ENCODE measurements at regions not wholly inside any gene's neighbourhood (a gene's known extent, or its start where the extent isn't known, plus 50 kb on each side); places are given as distances from the start of the nearest gene placed in this dataset.

- H3K27ac ChIP-seq (ENCODE audit: low read depth, low read length): no peak overlapping the region
- H3K4ac ChIP-seq (ENCODE audit: low read depth, low read length): no peak overlapping the region
- H3K36me3 ChIP-seq (ENCODE audit: control insufficient read depth, insufficient read depth, low read length): no peaks in the 10 kb centered on the region
- H3K23ac ChIP-seq (ENCODE audit: low read length): no peak overlapping the region
- no peak overlapping the region for H3K9ac ChIP-seq (ENCODE audit: low read length)
- H4K8ac ChIP-seq (ENCODE audit: low read depth, low read length): no peak overlapping the region
- H3K56ac ChIP-seq (ENCODE audit: low read length): no peak overlapping the region
- peaks cover 2% of the 10 kb centered on the region for H3K4me1 ChIP-seq (ENCODE audit: control insufficient read depth, low read depth, low read length)
- no peak for DNase-seq
- H3K79me2 ChIP-seq (ENCODE audit: control insufficient read depth, insufficient read depth, low read length): no peaks in the 10 kb centered on the region
- no peak overlapping the region for H4K5ac ChIP-seq (ENCODE audit: low read length)
- no peak overlapping the region for H2BK5ac ChIP-seq (ENCODE audit: low read length)
- H3K27me3 ChIP-seq (ENCODE audit: insufficient read depth, low read length, poor library complexity): no peaks in the 10 kb centered on the region
- no peak overlapping the region for H2BK120ac ChIP-seq (ENCODE audit: low read depth, low read length)
- no peak overlapping the region for H2AK5ac ChIP-seq (ENCODE audit: low read length)
- no peak overlapping the region for H3K4me3 ChIP-seq (ENCODE audit: low read length)
- H2BK15ac ChIP-seq (replicated peaks; ENCODE audit: low read depth): no peak overlapping the region
- WGBS (ENCODE audit: extremely low coverage, insufficient coverage, low lambda C conversion rate): no CpG with 5 or more reads among the region's 8 CpGs
- no peaks in the 10 kb centered on the region for H3K79me1 ChIP-seq (ENCODE audit: low read length)
- H3K18ac ChIP-seq (ENCODE audit: low read length): no peak overlapping the region
- no peak overlapping the region for H3K4me2 ChIP-seq (ENCODE audit: low read length)
Measured at GRCh38 chr5:68395302-68395701, 179.7 kb downstream of the PIK3R1 start.

GRCh38 chr5:68395926-68396511 lies 180.5 kb downstream of the PIK3R1 start:
- Histone ChIP-seq H4K8ac (ENCODE audit: low read depth, low read length) (no peak overlapping the region), H2AK5ac (ENCODE audit: low read length) (no peak overlapping the region), H3K23ac (ENCODE audit: low read length) (no peak overlapping the region), H2BK120ac (ENCODE audit: low read depth, low read length) (no peak overlapping the region), H3K4me1 (ENCODE audit: control insufficient read depth, low read depth, low read length) (peaks cover 2% of the 10 kb centered on the region), H3K4me3 (ENCODE audit: low read length) (no peak overlapping the region), H3K56ac (ENCODE audit: low read length) (no peak overlapping the region), H3K18ac (ENCODE audit: low read length) (no peak overlapping the region), H3K36me3 (ENCODE audit: control insufficient read depth, insufficient read depth, low read length) (no peaks in the 10 kb centered on the region), H3K79me1 (ENCODE audit: low read length) (no peaks in the 10 kb centered on the region), H4K5ac (ENCODE audit: low read length) (no peak overlapping the region), H3K9ac (ENCODE audit: low read length) (no peak overlapping the region), H2BK15ac (replicated peaks; ENCODE audit: low read depth) (no peak overlapping the region), H3K4ac (ENCODE audit: low read depth, low read length) (no peak overlapping the region), H3K27ac (ENCODE audit: low read depth, low read length) (no peak overlapping the region), H2BK5ac (ENCODE audit: low read length) (no peak overlapping the region), H3K4me2 (ENCODE audit: low read length) (no peak overlapping the region), H3K79me2 (ENCODE audit: control insufficient read depth, insufficient read depth, low read length) (no peaks in the 10 kb centered on the region), H3K27me3 (ENCODE audit: insufficient read depth, low read length, poor library complexity) (no peaks in the 10 kb centered on the region)
- DNase-seq: no peak
- WGBS (ENCODE audit: extremely low coverage, insufficient coverage, low lambda C conversion rate): no CpG with 5 or more reads among the region's 2 CpGs

GRCh38 chr5:68396722-68397121 lies 181.2 kb downstream of the PIK3R1 start:
- Histone ChIP-seq H3K4ac (ENCODE audit: low read depth, low read length) (no peak overlapping the region), H3K79me1 (ENCODE audit: low read length) (no peaks in the 10 kb centered on the region), H3K56ac (ENCODE audit: low read length) (no peak overlapping the region), H3K9ac (ENCODE audit: low read length) (no peak overlapping the region), H3K4me1 (ENCODE audit: control insufficient read depth, low read depth, low read length) (peaks cover 2% of the 10 kb centered on the region), H4K8ac (ENCODE audit: low read depth, low read length) (no peak overlapping the region), H3K79me2 (ENCODE audit: control insufficient read depth, insufficient read depth, low read length) (no peaks in the 10 kb centered on the region), H3K36me3 (ENCODE audit: control insufficient read depth, insufficient read depth, low read length) (no peaks in the 10 kb centered on the region), H3K4me2 (ENCODE audit: low read length) (no peak overlapping the region), H2BK15ac (replicated peaks; ENCODE audit: low read depth) (no peak overlapping the region), H2BK5ac (ENCODE audit: low read length) (no peak overlapping the region), H3K27me3 (ENCODE audit: insufficient read depth, low read length, poor library complexity) (no peaks in the 10 kb centered on the region), H2BK120ac (ENCODE audit: low read depth, low read length) (no peak overlapping the region), H4K5ac (ENCODE audit: low read length) (no peak overlapping the region), H3K23ac (ENCODE audit: low read length) (no peak overlapping the region), H3K18ac (ENCODE audit: low read length) (no peak overlapping the region), H3K4me3 (ENCODE audit: low read length) (no peak overlapping the region), H3K27ac (ENCODE audit: low read depth, low read length) (no peak overlapping the region), H2AK5ac (ENCODE audit: low read length) (no peak overlapping the region)
- no peak for DNase-seq
- WGBS (ENCODE audit: extremely low coverage, insufficient coverage, low lambda C conversion rate): no CpG with 5 or more reads among the region's 4 CpGs

GRCh38 chr5:68398146-68398812 lies 182.7 kb downstream of the PIK3R1 start:
- H3K23ac ChIP-seq (ENCODE audit: low read length): no peak overlapping the region
- no peak overlapping the region for H3K56ac ChIP-seq (ENCODE audit: low read length)
- no peak overlapping the region for H3K18ac ChIP-seq (ENCODE audit: low read length)
- H3K27me3 ChIP-seq (ENCODE audit: insufficient read depth, low read length, poor library complexity): no peaks in the 10 kb centered on the region
- WGBS (ENCODE audit: extremely low coverage, insufficient coverage, low lambda C conversion rate): no CpG with 5 or more reads among the region's 1 CpG
- no peak overlapping the region for H2AK5ac ChIP-seq (ENCODE audit: low read length)
- DNase-seq: no peak
- no peaks in the 10 kb centered on the region for H3K36me3 ChIP-seq (ENCODE audit: control insufficient read depth, insufficient read depth, low read length)
- H3K4me1 ChIP-seq (ENCODE audit: control insufficient read depth, low read depth, low read length): peaks cover 2% of the 10 kb centered on the region
- H4K8ac ChIP-seq (ENCODE audit: low read depth, low read length): no peak overlapping the region
- no peak overlapping the region for H3K4me3 ChIP-seq (ENCODE audit: low read length)
- H3K27ac ChIP-seq (ENCODE audit: low read depth, low read length): no peak overlapping the region
- no peak overlapping the region for H2BK5ac ChIP-seq (ENCODE audit: low read length)
- H3K4ac ChIP-seq (ENCODE audit: low read depth, low read length): no peak overlapping the region
- no peaks in the 10 kb centered on the region for H3K79me2 ChIP-seq (ENCODE audit: control insufficient read depth, insufficient read depth, low read length)
- no peak overlapping the region for H3K9ac ChIP-seq (ENCODE audit: low read length)
- no peak overlapping the region for H2BK120ac ChIP-seq (ENCODE audit: low read depth, low read length)
- H3K79me1 ChIP-seq (ENCODE audit: low read length): no peaks in the 10 kb centered on the region
- no peak overlapping the region for H2BK15ac ChIP-seq (replicated peaks; ENCODE audit: low read depth)
- H4K5ac ChIP-seq (ENCODE audit: low read length): no peak overlapping the region
- H3K4me2 ChIP-seq (ENCODE audit: low read length): no peak overlapping the region

- Histone ChIP-seq H2AK5ac (ENCODE audit: low read length) (no peak overlapping the region), H3K27me3 (ENCODE audit: insufficient read depth, low read length, poor library complexity) (no peaks in the 10 kb centered on the region), H3K18ac (ENCODE audit: low read length) (no peak overlapping the region), H2BK5ac (ENCODE audit: low read length) (no peak overlapping the region), H3K79me1 (ENCODE audit: low read length) (no peaks in the 10 kb centered on the region), H4K5ac (ENCODE audit: low read length) (no peak overlapping the region), H3K4me3 (ENCODE audit: low read length) (no peak overlapping the region), H3K79me2 (ENCODE audit: control insufficient read depth, insufficient read depth, low read length) (no peaks in the 10 kb centered on the region), H3K9ac (ENCODE audit: low read length) (no peak overlapping the region), H3K4ac (ENCODE audit: low read depth, low read length) (no peak overlapping the region), H3K36me3 (ENCODE audit: control insufficient read depth, insufficient read depth, low read length) (no peaks in the 10 kb centered on the region), H4K8ac (ENCODE audit: low read depth, low read length) (no peak overlapping the region), H2BK15ac (replicated peaks; ENCODE audit: low read depth) (no peak overlapping the region), H3K4me1 (ENCODE audit: control insufficient read depth, low read depth, low read length) (no peaks in the 10 kb centered on the region), H3K4me2 (ENCODE audit: low read length) (no peak overlapping the region), H3K56ac (ENCODE audit: low read length) (no peak overlapping the region), H3K23ac (ENCODE audit: low read length) (no peak overlapping the region), H3K27ac (ENCODE audit: low read depth, low read length) (no peak overlapping the region), H2BK120ac (ENCODE audit: low read depth, low read length) (no peak overlapping the region)
- WGBS (ENCODE audit: extremely low coverage, insufficient coverage, low lambda C conversion rate): no CpG with 5 or more reads among the region's 4 CpGs
- DNase-seq: no peak
Measured at GRCh38 chr5:68403301-68403700, 187.7 kb downstream of the PIK3R1 start.

- Histone ChIP-seq H2BK15ac (replicated peaks; ENCODE audit: low read depth) (no peak overlapping the region), H3K56ac (ENCODE audit: low read length) (no peak overlapping the region), H3K79me1 (ENCODE audit: low read length) (no peaks in the 10 kb centered on the region), H3K9ac (ENCODE audit: low read length) (no peak overlapping the region), H3K4me3 (ENCODE audit: low read length) (no peak overlapping the region), H3K27ac (ENCODE audit: low read depth, low read length) (no peak overlapping the region), H3K23ac (ENCODE audit: low read length) (no peak overlapping the region), H2BK120ac (ENCODE audit: low read depth, low read length) (no peak overlapping the region), H4K8ac (ENCODE audit: low read depth, low read length) (no peak overlapping the region), H3K4me1 (ENCODE audit: control insufficient read depth, low read depth, low read length) (no peaks in the 10 kb centered on the region), H2AK5ac (ENCODE audit: low read length) (no peak overlapping the region), H2BK5ac (ENCODE audit: low read length) (no peak overlapping the region), H3K36me3 (ENCODE audit: control insufficient read depth, insufficient read depth, low read length) (no peaks in the 10 kb centered on the region), H3K27me3 (ENCODE audit: insufficient read depth, low read length, poor library complexity) (no peaks in the 10 kb centered on the region), H3K4me2 (ENCODE audit: low read length) (no peak overlapping the region), H4K5ac (ENCODE audit: low read length) (no peak overlapping the region), H3K4ac (ENCODE audit: low read depth, low read length) (no peak overlapping the region), H3K79me2 (ENCODE audit: control insufficient read depth, insufficient read depth, low read length) (no peaks in the 10 kb centered on the region), H3K18ac (ENCODE audit: low read length) (no peak overlapping the region)
- no peak for DNase-seq
Measured at GRCh38 chr5:68404246-68404645, 188.7 kb downstream of the PIK3R1 start.

Measured in mesendoderm (in vitro differentiated cells).